Omental fat pad (tissue), 3 donors: ENCODE measurements at regions not wholly inside any gene's neighbourhood (a gene's known extent, or its start where the extent isn't known, plus 50 kb on each side); places are given as distances from the start of the nearest gene placed in this dataset.

Experiments used
- ATAC-seq: fragments of 150-250 bp; one replicate; pipeline ENCODE4 v1.9.1; 2016; ENCODE audit warnings: mild to moderate bottlenecking, moderate library complexity; ENCODE audit not compliant: low FRiP score
- DNase-seq: peaks from one replicate; pipeline ENCODE4 v3.0.0-alpha.2; 2019; ENCODE audit warnings: low spot score
- TF ChIP-seq, protein P1 (sequence below), 3 donors: fragments of 450-650 bp; IDR thresholded peaks; one replicate each; pipeline ENCODE4 v1.5.1; 2016 to 2017; ENCODE audit warnings: antibody characterized with exemption in 3 of 3, mild to moderate bottlenecking in 3 of 3, moderate library complexity in 2 of 3

DNA sequence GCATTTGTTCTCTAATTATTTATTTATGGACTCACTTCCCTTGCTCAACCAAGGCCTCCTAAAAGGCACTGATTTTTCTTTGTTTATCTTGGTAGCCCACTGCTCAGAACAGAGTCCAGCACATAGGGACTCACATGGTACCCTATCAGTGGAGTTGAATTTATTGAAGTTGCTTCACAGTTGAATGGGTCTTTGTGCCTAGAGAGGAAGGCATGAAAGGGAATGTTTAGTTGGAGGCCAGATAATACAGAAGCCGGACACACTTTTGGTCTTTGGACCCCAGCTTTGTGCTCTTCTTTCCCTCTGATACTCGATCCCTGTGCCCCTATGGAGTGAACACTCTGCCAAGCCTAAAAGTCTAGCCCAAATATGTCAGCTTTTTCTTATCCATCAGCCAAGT, 429.0 kb downstream of the PRDM2 start:
- ATAC-seq, result no peak
- DNase-seq, result no peak
- TF ChIP-seq, protein P1, sequence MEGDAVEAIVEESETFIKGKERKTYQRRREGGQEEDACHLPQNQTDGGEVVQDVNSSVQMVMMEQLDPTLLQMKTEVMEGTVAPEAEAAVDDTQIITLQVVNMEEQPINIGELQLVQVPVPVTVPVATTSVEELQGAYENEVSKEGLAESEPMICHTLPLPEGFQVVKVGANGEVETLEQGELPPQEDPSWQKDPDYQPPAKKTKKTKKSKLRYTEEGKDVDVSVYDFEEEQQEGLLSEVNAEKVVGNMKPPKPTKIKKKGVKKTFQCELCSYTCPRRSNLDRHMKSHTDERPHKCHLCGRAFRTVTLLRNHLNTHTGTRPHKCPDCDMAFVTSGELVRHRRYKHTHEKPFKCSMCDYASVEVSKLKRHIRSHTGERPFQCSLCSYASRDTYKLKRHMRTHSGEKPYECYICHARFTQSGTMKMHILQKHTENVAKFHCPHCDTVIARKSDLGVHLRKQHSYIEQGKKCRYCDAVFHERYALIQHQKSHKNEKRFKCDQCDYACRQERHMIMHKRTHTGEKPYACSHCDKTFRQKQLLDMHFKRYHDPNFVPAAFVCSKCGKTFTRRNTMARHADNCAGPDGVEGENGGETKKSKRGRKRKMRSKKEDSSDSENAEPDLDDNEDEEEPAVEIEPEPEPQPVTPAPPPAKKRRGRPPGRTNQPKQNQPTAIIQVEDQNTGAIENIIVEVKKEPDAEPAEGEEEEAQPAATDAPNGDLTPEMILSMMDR (IDR thresholded peaks at IDR 0.05), result no peak

DNA sequence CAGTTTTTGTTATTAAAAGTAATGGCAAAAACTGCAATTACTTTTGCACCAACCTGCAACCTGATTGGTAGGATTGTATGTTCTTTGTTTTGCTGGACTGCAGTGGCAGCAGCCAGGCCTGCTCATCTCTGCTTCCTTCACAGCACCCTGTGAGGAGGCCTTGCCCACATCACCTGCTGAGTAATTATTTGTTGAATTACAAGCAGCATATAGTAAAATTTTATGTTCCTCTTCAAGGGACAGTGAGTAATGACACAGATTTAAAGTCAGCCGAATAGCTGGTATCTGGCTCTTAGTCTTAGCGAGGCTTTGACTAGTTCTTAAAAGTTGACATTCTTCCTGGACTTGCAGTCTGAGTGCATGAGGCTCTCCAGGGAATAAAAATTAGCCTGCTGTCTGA, 435.1 kb downstream of the PRDM2 start:
- TF ChIP-seq, protein P1 (IDR thresholded peaks at IDR 0.05), result no peak
- DNase-seq, result no peak
- no peak for ATAC-seq

DNA sequence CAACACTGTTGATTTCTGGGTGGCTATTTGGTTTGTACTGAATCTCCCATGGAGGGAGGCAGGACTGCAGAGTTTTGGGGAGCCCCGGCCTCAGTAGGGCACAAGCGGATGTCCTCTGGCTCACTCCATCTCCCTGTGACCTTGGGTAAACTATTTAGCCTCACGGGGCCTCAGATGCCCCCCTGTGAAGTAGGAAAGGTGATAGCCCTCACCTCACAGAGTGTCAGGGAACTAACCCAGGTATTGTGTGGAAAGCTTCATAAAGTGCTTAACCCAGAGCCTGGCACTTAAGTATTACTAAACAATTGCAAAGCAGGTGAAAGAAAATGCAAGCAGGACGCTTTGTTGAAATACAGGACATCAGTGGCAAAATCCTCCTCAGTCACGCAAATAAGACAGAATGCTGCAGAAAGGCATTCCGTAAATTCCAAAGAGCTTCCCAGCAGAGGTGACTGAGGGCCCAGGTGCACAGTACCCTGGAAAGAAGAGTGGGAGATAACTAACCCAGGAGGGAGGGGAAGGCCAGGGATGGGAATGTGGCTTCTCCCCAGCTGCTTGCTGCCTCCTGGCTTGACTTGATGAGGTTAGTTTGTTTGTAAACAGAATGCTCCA, 436.3 kb downstream of the PRDM2 start:
- DNase-seq (no peak), ATAC-seq (no peak)
- TF ChIP-seq, protein P1 (IDR thresholded peaks at IDR 0.05), result no peak

DNA sequence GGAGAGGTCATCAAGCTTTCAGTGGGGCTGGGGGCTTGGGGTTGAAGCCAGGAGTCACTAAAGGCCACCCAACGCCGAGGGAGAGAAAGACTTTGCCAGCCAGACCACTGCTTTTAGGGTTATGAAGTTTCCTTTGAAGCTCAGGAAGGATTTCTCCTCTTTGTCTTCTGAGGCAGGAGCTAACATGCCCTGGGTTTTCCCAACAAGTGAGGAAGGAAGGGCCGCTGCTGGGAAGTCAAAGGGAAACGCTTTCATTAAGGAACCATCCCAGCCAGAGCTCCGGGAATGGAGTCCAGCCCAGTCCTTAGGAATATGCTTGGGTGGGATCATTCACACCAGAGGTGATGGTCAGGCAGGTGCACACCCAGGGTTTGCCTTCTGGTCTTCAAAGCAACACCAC, 436.9 kb downstream of the PRDM2 start:
- ATAC-seq, result no peak
- DNase-seq, result no peak
- TF ChIP-seq, protein P1 (IDR thresholded peaks at IDR 0.05), result no peak

DNA sequence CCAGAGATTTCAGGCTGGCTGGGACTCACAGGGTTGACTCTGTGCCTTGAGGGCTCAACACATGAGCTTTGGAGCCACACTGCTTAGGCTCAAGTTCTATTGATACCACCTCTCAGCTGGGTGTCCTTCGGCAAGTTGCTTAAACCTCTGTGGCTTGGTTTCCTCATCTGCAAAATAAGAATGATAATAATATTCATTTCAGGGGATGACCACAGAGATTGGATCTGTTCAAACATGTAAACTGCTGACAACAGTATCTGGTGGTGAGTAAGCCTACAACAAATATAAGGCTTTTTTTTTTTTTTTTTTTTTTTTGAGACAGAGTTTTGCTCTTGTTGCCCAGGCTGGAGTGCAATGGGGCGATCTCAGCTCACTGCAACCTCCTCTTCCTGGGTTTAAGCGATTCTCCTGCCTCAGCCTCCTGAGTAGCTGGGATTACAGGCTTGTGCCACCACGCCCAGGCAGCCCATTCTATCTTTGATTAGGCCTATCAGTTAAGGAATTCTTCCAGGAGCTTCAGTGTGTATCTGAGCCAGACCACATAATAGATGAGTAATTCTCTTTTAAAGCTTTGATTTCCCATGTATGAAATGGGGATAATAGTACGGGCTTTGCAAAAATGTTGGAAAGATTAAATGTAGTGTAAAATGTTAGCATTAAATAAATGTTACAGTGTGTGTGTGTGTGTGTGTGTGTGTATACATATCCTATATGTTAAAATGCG, 437.6 kb downstream of the PRDM2 start:
- ATAC-seq (no peak), DNase-seq (no peak)
- TF ChIP-seq, protein P1 (IDR thresholded peaks at IDR 0.05), result no peak

DNA sequence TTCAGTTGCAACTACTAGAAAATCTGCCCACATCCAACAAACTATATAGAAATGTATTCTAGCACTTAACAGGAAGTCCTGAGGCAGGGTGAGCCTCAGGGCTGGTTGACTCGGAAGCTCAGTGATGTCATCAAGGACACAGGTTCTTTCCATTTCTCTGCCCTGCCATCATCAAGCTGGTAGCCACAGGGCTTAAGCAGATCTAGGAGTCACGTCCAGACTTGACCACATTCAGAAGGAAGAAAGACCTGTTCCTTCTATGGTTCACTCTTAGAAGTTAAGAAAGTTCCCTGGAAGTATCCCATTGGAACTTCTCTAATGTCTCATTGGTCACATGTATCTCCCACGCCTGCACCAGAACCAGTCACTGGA, 438.1 kb downstream of the PRDM2 start:
- DNase-seq, result no peak
- TF ChIP-seq, protein P1 (IDR thresholded peaks at IDR 0.05), result no peak
- ATAC-seq, result no peak

DNA sequence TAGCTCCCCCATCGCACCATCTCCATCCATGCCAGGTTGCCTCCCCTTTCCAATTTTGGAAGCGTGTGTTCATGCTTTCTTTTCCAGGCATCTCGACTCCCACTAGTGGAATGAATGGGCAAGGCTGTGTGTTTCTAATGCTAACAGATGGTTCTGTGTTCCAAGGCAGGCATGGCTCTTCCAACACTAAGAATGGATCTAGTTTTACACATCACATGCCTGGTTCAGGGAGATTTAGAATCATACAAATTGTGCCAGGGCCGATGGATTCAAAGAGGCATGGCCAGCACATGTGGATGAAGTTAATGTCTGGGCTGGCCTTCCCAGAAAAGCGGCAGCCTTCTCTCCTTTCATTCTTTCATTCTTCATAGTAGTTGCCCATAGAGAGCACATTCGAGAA, 438.7 kb downstream of the PRDM2 start:
- ATAC-seq, result peak; percentile 17
- TF ChIP-seq, protein P1 (IDR thresholded peaks at IDR 0.05), result no peak
- DNase-seq, result no peak
